ENCODE measurements at regions not wholly inside any gene's neighbourhood (a gene's known extent, or its start where the extent isn't known, plus 50 kb on each side); places are given as distances from the start of the nearest gene placed in this dataset.
"Not testable (repeated sequence)": the region's sequence is repeated elsewhere in the genome, so short reads cannot be mapped to it uniquely, and the experiment has no call there.

DNA sequence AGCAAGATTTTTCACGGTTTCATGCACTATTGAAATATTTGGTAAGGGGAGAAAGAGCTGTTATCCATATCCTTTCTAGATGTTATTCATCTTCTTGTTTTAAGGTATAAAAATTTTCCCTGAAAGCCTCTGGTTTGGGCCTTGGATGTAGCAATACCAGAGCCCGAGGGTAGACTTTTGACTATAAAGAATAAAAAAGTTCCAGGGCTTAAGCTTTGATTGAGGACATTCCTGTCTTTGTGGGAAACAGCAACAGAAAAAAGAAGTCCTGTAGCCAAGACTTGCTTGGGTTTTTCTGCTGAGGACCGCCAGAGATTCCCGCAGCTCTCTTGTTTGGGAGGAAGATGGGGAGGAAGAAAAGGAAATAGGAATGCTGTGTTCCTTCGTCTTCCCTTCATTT is 440.0 kb upstream of the WWC1 start:
- DNase-seq = no peak

DNA sequence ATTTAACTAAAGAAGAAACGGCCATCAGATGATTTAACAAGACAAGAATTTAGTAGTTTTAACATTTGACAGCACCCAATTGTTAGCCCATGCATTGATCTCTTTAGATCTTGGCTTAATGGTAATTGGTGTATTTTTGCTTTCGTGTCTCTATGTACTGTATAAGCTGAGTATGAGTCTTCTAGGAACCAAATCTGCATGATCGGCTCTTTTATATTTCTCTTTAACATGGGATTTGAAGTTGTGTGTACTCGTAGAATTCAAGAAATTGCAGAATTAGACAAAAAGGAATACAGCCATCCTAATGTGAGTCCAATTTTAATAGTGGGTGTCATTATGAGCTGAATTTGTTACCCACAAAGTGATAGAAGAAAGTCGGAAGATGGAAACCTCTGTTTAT is 438.9 kb upstream of the WWC1 start:
- DNase-seq = no peak

DNA sequence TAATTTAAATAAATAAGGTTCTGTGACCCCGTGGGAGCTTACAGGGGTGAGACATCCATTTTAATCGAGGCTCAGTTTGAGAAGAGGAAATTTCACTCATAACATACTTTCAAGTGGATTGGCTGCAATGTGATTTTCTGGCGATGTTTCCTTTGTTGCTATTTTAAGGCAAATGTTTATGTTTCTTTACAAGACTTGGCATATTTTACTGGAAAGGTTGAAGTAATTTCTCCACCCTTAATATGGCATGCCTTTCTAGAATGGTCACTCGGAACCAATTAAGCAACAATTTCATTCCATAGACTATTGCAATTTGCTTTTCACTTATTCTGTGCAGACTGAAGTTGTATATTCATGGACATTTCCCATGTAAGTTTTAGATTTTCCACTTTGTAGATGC is 438.0 kb upstream of the WWC1 start:
- DNase-seq = peak; percentile 8

DNA sequence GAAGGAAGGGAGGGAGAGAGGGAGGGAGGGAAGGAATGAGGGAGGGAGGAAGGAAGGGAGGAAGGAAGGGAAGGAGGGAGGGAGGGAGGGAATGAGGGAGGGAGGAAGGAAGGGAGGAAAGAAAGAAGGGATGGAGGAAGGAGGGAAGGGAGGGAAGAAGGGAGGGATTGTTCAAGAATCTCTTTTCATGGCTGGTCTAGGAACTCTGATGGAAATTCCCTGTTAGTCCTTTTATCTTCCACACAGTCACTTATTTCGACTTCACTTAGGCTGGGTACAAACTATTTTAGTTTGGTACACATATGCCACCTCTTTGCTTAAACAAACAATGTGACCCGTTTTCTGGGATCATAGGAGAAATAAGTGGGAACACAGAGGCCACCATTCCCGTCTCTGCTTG is 435.6 kb upstream of the WWC1 start:
- DNase-seq = no peak

DNA sequence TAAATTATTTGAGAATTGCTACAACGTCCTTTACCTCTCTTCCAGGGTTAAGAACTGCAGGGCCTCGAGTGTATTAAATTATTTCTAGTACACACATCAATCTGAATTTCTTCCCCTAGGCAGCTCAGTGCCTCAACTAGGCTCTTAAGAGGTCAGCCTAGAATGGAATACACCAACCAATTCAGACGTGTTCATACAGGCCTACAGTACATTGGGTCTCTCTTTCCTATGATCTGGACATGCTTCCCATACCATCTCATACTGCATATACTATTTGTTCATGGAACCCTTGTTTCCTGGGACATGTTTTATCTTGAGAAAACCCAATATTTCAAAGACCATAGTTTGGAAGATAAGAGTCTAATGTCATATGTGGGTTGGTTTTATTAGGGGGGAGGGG is 434.1 kb upstream of the WWC1 start:
- no peak for DNase-seq

DNA sequence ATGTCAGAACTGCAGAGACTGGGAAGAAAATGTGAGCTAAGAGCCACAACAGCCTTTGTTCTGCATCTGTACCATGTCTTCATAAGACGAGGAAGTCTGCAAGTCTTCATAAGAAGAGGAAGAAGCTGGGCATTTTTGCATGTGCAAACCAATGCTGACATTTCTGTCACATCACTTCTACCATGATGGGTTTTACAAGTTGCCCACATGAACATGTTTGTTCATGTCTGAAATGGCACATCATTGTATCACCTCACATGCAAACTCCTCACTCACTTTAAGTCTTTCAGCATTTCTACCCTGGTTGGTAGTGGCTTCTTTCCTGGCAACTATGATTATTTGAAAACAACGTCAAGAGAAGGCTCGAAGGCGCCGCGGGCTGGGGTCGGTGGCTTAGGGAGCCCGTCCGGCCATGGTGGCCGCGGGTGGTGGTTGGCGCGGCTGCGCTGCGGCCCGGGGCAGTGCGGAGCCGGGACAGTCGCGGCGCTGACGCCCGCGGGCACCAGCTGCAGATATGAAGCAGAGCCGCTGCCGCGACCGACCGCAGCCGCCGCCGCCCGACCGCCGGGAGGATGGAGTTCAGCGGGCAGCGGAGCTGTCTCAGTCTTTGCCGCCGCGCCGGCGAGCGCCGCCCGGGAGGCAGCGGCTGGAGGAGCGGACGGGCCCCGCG is 433.1 kb upstream of the WWC1 start:
- not testable (repeated sequence) for DNase-seq

DNA sequence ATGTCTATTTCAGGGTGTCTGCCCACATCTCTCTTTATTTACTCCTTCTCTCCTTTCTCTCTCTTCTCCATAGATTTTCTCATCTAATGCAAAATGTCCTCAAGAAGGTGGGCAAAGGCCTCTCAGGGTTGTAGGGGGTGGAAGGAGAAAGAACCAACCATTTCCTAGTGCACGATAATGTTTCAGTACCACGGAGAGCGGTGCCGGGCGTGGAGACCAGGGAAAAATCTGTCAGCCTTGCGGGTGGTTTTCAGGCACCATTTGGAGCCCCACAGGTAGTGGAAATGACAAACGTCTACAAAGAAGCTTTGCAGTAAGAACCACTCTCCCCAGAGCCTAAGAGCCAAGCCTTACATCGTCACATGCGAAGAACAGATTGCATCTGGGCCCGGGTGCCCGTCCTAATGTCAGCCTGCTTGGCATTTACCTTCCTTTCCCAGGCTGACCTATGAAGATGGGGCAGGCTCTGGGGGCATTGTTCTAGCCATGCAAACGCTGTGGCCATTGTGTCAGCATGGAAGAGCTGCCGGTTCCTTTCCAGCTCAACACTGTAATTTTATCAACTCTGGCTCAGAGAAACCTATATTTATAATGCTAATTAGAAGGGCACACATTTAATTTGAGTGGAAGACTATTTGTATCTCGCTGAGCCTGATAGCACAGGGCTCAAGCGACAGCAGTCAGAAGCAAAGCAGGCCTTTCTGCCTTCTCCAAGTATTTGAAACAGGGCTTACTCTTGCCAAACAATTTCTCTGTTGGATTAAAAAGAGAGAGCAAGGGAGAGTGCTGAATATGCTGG is 430.1 kb upstream of the WWC1 start:
- DNase-seq = peak; percentile 51

DNA sequence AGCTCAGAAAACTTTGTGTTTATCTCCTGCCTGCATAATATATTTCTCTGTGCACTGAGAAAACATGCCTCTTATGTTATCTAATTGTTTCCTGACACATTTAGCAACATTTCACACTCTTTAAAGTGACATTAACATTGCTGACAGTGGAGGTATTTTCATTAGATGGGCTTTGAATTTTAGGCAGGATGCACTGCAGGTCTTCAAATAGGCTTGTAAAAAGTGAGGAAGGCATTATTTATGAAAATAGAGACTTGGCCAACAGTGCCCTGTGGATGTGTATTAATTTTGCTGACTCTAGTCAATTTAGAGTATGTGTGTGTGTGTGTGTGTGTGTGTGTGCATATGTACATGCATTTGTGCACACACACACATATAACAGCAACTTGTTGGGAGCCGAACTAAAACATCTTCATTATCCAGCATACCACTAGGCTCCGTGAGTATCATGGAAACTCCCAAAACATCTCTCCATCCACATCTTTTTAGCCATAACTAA is 429.5 kb upstream of the WWC1 start:
- DNase-seq = no peak

DNA sequence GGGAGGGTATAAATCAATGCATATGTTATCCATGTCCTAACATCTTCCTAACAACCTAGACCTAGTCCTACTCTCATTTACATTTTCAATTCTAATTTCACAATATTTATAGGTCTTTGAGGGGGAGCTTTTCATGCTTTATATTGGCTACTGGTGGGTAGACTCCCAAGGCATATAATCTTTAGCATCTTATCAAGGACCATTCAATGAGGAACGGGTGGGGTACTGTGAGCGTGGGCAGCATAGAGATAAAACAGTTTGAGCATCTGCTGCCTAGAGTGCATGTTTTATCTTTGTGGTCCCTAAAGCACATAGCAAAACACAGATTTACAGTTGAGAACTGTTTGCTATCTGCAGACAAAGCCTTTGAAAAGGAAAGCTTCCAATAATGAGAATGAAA is 427.6 kb upstream of the WWC1 start:
- no peak for DNase-seq

DNA sequence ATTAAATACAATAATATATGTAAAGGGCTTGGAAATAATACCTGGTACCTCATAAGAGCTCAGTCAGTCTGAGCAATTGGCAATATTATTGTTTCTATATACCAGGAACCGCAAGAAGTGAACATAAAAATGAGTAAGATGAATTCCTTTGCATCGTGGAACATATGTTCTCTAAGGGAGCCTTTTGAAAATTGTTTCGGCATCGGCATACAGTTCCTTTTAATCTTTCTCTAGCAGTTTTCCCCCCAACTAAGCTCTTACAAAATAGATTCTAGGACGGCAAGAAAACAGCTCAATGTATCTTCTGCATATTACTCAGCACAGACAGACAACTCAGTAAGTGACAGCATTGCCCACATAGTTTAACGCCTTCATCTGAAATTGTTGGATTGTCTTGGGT is 426.6 kb upstream of the WWC1 start:
- DNase-seq = no peak

DNA sequence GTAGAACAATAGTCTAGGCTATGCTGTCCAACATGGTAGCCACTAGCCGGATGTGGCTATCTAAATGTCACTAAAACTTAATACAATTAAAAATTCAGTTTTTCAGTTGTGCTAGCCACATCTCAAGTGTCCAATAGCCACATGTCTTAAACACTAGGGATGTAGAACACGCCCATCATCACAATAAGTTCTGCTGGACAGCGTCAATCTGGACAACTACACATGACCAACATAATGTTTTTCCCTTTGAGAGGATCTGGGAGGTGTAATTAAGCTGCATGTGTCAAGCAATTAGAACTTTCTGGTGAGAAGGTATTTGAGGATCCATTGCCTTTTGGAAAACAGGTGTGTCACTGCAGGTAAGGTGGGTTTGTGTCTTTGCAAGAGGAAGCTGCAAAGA is 424.6 kb upstream of the WWC1 start:
- no peak for DNase-seq

DNA sequence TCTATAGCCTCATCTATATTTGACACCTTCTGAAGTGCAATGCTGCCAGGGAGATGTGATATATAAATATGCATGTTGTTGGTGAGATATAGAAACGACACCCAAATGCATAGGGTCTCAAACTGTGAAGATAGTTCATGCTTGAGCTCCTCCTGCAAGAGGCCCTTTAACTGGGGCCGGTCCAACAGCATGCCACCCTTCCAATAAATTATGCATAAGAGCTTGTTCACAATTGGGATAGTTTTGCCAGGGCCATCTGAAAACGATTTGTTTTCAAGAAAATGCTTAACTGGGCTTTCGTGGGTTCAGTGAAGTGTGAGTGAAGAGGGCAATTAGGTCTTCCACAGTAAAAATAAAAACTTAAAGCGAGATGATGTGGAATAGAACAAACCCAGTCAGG is 424.2 kb upstream of the WWC1 start:
- DNase-seq = no peak

DNA sequence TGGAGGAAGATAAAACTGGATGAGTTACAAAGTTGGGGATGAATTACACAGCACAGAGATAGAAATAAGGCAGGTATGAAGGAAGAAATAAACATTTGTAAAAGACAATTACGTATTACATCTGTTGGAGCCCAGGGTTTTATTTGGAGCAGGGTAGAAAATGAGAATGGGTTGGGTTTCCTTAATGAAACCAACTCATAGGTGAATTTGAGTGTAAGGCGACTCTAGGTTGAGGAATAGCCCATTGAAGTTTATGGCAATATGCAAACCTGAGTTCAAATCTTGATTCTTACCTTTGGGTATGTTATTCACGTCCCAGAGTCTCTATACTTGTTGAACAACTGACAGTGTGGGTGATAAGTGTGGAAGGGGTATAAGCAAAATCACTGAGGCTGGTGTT is 422.3 kb upstream of the WWC1 start:
- no peak for DNase-seq

DNA sequence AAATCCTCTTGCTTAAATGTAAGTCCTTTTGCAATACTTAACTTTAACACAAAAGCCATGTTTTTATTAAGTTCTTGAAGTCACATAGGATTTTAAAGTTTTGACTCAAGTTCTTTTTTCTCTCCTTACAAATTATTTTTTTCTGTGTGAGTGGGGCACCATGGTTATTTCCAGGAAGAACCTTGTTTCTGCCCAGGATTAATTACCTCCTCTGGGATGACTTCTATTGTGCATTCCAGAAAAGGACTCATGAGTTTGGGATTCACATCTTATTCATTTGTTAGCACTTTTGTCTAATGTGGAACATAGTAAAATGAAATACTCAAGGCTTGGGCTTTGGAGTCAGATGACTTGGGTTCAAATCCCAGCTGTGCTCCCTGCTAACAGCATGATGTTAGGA is 421.4 kb upstream of the WWC1 start:
- DNase-seq = no peak

DNA sequence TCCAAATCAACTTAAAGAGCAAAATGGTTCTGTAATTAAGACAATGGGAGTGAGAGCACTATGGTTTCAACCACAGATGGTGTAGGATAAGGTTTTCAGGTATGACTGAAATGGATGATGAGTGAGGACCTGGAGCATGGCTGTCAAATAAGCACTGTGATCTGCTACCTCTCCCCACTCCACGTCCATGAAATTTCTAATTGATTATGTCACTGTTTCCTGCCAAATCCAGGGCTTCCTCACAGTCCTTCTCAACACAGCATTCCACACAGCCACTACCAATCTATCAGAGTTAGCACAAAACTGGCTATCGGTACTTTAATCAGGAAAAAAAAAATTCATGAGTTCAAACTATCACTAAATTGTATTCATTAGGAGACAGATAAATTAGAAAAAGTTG is 420.4 kb upstream of the WWC1 start:
- DNase-seq = no peak

DNA sequence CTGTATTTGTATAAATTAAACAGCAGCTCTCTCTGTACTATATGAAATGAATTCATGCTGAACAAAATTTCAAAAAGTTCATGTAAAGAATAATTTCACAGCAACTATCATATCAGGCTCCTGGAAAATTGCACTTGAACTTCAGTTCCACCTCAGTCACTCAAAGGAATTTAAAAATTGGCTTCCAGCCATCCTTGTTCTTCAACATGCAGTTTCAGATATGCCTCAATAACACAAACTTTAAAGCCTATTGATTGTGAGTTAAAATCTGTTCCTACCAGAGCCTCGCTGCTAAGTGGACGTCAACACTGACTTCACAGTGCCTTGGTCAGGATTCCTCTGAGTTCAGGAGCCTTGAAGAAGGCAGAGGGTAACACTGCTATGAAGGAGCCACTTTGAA is 418.7 kb upstream of the WWC1 start:
- DNase-seq = no peak

DNA sequence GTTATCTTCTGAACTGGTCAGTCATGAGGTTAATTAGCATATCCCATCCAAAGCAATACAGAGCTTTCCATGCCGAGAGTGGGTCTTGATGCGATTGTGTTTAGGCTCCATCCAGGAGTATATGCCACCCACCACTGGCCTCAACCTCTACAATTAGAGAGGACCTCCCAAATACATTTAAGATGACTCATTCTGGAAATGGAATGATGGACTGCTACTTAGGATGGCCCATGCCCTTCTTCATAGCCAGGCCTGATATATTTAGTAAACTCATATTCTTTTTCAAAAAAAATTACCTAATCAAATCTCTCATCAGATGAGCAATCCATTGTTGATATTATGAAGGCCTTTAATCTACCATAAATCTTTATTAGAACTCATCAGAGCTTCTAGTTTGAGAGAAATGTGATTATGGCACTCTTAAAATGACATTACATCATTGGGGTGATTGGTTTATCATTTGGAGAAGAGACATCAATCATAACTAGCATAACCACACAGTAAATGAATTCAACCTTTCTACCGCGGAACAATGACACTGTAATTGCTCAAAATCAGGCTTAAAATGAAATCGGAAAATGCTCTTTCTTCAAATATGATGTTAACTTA is 414.2 kb upstream of the WWC1 start:
- DNase-seq = no peak

DNA sequence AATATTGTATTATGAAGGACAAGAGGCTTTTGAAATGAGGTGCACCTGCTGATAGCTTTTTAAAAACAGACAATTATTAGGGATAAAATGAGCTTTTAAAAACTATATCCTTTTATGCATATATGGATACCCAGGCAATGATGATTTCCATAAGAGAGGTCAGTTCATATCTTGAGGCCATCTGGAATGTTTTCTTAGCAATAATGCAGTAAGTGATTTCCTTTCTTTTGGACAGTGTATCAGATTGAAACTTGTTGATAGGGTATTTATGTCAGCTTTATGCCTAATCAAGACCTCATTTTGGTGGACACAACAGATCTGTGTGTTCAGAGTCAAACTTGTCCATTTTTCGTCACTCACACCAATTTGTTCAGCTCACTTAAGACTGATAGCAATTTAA is 413.5 kb upstream of the WWC1 start:
- no peak for DNase-seq

DNA sequence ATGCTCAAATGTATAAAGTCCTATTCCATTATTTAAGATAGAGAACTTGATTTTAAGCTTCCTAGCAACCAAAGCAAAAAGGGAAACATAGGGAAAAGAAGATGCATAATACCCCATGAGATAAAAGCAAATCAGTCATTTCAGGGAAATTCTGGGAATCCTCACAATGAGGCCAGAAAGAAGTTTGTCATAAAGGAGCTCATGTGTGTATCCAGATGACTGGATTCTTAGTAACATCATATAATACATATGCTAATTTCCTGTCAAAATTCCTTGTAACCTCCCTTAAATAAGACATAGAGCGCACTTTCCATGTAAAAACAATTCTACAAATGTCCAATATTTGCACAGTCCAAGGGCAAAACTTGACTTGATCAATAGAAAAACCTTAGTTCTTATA is 411.0 kb upstream of the WWC1 start:
- no peak for DNase-seq

DNA sequence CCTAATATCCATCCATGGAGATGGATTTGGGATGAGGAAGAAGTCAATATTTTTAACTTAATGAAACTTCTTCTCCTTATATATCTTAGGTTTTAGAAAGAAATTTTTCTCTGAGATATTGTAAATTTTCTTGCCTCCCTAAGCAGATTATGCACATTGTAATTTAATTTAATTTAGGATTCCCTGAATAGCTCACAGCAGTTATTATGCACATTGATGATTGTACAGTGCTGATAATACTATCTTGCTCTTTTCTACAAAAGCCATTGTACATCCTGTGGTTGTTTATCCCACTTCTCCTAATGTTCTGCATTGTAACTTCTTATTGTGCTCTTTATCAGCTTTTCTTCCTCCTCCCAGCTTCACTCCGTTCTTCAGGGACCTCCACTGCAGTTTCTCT is 410.4 kb upstream of the WWC1 start:
- DNase-seq = no peak

DNA sequence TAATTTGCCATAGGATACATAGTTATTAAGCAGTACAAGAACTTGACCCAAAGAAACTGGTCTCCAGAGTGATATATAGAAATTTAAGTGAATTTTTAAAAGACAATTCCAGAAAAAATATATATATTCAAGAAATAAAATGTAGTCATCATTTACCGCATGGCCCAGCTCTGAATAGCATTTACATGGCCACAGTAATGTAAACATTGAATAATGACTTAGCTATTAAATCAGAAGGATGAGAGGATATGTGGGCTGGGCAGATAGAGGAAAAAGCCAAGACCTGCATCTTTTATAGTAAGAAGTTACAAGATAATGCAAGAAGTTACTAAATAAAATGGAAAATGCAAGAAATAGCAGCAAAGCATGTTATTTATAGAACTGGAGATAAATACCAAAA is 405.2 kb upstream of the WWC1 start:
- no peak for DNase-seq

DNA sequence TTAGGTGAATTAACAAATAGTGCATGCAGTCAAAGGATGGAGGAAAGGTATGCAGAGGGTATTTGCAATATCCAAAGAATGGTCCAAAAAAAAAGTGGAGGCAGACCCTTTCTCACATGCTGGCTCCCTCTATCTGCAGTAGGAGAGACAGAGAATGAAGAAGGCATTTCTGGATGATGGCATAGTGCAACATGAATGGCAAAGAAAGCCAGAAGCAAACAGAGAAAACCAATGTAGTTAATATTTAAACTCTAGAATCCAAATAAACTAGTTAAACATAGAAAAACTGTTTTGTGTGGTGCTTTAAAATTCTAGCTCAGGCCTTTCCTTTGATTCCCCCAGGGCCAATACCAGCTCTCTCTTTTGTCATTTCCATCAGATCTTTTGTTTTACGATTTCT is 403.1 kb upstream of the WWC1 start:
- no peak for DNase-seq

DNA sequence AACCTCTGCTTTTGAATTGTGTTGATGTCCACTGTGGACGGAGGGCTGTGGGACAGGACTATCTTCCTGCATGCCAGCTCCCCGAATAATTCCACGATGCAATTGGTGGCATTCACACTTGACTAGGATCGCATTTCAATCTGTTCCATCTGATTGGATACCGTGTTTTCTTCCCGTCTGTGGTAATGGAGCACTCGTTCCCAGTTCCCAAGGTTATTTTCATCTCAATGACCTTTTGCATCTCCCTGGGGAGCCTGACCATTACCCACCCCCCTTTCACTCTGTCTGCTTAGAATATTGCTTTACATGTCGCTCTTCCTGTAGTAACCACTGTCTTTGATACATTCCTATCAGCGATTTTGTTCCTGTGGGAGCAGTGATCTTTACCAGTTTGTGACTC is 402.2 kb upstream of the WWC1 start:
- no peak for DNase-seq
